Parathyroid adenoma (tissue), 2 donors: ENCODE measurements at regions not wholly inside any gene's neighbourhood (a gene's known extent, or its start where the extent isn't known, plus 50 kb on each side); places are given as distances from the start of the nearest gene placed in this dataset.

Source experiments
- H2AFZ ChIP-seq: fragments of 300-600 bp; sonication (generic); one replicate; pipeline ENCODE4 v1.7.0; 2017; ENCODE audit warnings: antibody characterized with exemption, mild to moderate bottlenecking
- H3K27ac ChIP-seq: fragments of 300-600 bp; sonication (generic); one replicate; pipeline ENCODE4 v1.7.0; 2017
- H3K27me3 ChIP-seq: fragments of 300-600 bp; sonication (generic); one replicate; pipeline ENCODE4 v1.7.0; 2017; ENCODE audit warnings: low read length; ENCODE audit not compliant: control insufficient read depth, insufficient read depth
- H3K36me3 ChIP-seq: fragments of 300-600 bp; sonication (generic); one replicate; pipeline ENCODE4 v1.7.0; 2017; ENCODE audit warnings: low read length; ENCODE audit not compliant: control insufficient read depth, insufficient read depth
- H3K4me1 ChIP-seq: fragments of 300-600 bp; sonication (generic); one replicate; pipeline ENCODE4 v1.7.0; 2017; ENCODE audit warnings: control low read depth
- H3K4me2 ChIP-seq: fragments of 300-600 bp; sonication (generic); one replicate; pipeline ENCODE4 v1.7.0; 2017; ENCODE audit warnings: low read length
- H3K4me3 ChIP-seq: fragments of 300-600 bp; sonication (generic); one replicate; pipeline ENCODE4 v1.7.0; 2017; ENCODE audit warnings: low read depth, low read length
- H3K79me2 ChIP-seq: fragments of 300-600 bp; sonication (generic); one replicate; pipeline ENCODE4 v1.7.0; 2017; ENCODE audit warnings: control low read depth
- H3K9ac ChIP-seq: fragments of 300-600 bp; sonication (generic); one replicate; pipeline ENCODE4 v1.7.0; 2017; ENCODE audit warnings: mild to moderate bottlenecking
- H3K9me3 ChIP-seq: fragments of 300-600 bp; sonication (generic); one replicate; pipeline ENCODE4 v1.7.0; 2017; ENCODE audit warnings: low read length; ENCODE audit not compliant: control insufficient read depth
- TF ChIP-seq, protein P1 (sequence below): fragments of 300-600 bp; sonication (generic); IDR thresholded peaks from one replicate; pipeline ENCODE4 v1.7.0; 2017; ENCODE audit warnings: antibody characterized with exemption, mild to moderate bottlenecking
- donor health status: primary hyperparathyroidism.

DNA sequence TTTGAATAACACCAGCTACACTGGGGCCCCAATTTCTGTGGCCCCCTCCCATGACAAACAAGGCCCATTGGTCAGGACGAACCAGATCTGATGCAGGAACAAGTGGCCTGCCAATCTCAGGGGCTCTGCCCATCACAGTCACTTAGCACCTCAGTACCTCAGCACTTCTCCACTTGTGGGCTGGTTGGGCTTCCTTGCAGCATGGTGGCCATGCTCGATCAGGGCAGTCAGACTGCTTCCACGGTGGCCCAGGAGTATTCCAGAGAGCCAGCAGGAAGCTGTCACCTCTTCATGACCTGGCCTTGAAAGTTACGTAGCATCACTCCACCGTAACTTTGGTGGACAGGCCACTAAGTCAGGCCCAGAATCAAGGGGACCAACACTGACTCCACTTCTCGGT is 206.5 kb downstream of the AUH start:
- TF ChIP-seq, protein P1, sequence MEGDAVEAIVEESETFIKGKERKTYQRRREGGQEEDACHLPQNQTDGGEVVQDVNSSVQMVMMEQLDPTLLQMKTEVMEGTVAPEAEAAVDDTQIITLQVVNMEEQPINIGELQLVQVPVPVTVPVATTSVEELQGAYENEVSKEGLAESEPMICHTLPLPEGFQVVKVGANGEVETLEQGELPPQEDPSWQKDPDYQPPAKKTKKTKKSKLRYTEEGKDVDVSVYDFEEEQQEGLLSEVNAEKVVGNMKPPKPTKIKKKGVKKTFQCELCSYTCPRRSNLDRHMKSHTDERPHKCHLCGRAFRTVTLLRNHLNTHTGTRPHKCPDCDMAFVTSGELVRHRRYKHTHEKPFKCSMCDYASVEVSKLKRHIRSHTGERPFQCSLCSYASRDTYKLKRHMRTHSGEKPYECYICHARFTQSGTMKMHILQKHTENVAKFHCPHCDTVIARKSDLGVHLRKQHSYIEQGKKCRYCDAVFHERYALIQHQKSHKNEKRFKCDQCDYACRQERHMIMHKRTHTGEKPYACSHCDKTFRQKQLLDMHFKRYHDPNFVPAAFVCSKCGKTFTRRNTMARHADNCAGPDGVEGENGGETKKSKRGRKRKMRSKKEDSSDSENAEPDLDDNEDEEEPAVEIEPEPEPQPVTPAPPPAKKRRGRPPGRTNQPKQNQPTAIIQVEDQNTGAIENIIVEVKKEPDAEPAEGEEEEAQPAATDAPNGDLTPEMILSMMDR = no peak

GRCh38 chr9:91155746-91156376 is 205.9 kb downstream of the AUH start:
- Histone ChIP-seq H3K4me1 (no peaks in the 10 kb centered on the region), H3K27me3 (no peaks in the 10 kb centered on the region), H3K4me2 (no peak overlapping the region), H3K36me3 (no peaks in the 10 kb centered on the region), H3K4me3 (no peak overlapping the region), H3K9me3 (no peaks in the 10 kb centered on the region), H3K79me2 (no peaks in the 10 kb centered on the region), H3K27ac (no peak overlapping the region), H2AFZ (no peak overlapping the region), H3K9ac (no peak overlapping the region)
- TF ChIP-seq, protein P1 = no peak

More for the DNA sequence above, 206.5 kb downstream of the AUH start:
- no peak overlapping the region for H2AFZ ChIP-seq
- no peaks in the 10 kb centered on the region for H3K4me1 ChIP-seq
- H3K36me3 ChIP-seq = no peaks in the 10 kb centered on the region
- H3K27ac ChIP-seq = no peak overlapping the region
- no peak overlapping the region for H3K9ac ChIP-seq
- H3K4me2 ChIP-seq = no peak overlapping the region
- no peaks in the 10 kb centered on the region for H3K79me2 ChIP-seq
- no peak overlapping the region for H3K4me3 ChIP-seq
- no peaks in the 10 kb centered on the region for H3K9me3 ChIP-seq
- no peaks in the 10 kb centered on the region for H3K27me3 ChIP-seq

DNA sequence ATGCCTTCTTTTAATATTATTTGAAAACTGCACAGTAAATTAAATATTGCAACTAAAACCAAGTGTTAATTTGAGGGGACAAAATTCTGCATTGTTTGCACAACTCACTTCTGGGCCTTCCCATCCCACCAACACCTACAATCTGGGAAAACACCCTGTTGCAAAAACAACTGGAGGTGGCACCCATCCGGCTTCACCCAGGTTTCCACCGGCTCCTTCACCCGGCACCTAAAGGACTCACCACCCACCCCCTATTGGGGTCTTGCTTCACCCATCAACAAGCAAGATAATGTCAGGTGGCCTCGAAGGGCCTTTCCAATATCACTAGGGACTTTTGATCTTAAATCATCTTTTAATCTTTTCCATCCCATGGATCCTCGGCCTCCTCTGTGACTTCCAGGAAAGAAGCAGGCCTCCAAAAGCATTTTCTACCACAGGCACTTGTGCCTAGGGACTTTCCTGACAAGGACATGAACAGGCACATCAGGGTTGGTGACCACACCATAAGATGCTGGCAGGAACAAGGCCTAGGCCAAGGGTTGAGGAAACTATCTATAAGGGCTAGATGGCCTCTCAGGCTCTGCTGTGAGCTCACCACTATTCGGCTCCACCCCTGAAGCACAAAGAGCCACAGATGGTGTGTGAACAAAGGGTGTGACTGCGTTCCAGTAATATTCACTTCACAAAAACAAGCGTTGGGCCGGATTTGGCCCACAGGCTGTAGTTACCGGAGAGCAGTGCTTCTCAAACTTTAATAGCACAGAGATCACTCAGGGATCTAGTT is 205.1 kb downstream of the AUH start:
- Histone ChIP-seq H3K4me1 (no peaks in the 10 kb centered on the region), H3K79me2 (no peaks in the 10 kb centered on the region), H2AFZ (no peak overlapping the region), H3K4me2 (no peak overlapping the region), H3K9ac (no peak overlapping the region), H3K9me3 (no peaks in the 10 kb centered on the region), H3K27ac (no peak overlapping the region), H3K27me3 (no peaks in the 10 kb centered on the region), H3K4me3 (no peak overlapping the region), H3K36me3 (no peaks in the 10 kb centered on the region)
- TF ChIP-seq, protein P1 = no peak

- no peak overlapping the region for H3K9ac ChIP-seq
- H3K4me2 ChIP-seq = no peak overlapping the region
- no peaks in the 10 kb centered on the region for H3K27me3 ChIP-seq
- no peaks in the 10 kb centered on the region for H3K79me2 ChIP-seq
- no peaks in the 10 kb centered on the region for H3K4me1 ChIP-seq
- H3K36me3 ChIP-seq = no peaks in the 10 kb centered on the region
- H2AFZ ChIP-seq = no peak overlapping the region
- no peak overlapping the region for H3K4me3 ChIP-seq
- no peak overlapping the region for H3K27ac ChIP-seq
- TF ChIP-seq, protein P1 = no peak
- no peaks in the 10 kb centered on the region for H3K9me3 ChIP-seq
These were observed 203.8 kb downstream of the AUH start for GRCh38 chr9:91157883-91158282.
